Astrocyte of the cerebellum (primary cell): ENCODE measurements at regions not wholly inside any gene's neighbourhood (a gene's known extent, or its start where the extent isn't known, plus 50 kb on each side); places are given as distances from the start of the nearest gene placed in this dataset.

Experiments used
- DNase-seq: peaks from one replicate; pipeline ENCODE4 v3.0.0-alpha.2; 2011; ENCODE audit warnings: low read depth
- H3K4me3 ChIP-seq: 2 replicates; pipeline ENCODE4 v1.5.1; 2011; ENCODE audit warnings: mild to moderate bottlenecking, low read depth, low read length, moderate library complexity
- CTCF ChIP-seq: IDR thresholded peaks from 2 replicates; pipeline ENCODE4 v1.5.1; 2012; ENCODE audit warnings: low read length, low read depth, moderate library complexity, mild to moderate bottlenecking; ENCODE audit errors: missing control alignments
- in situ Hi-C: cut with HindIII; loops from 2 replicates; pipeline ENCODE4 v1.10.0; 2017; ENCODE audit warnings: low sequenced_read_pairs

- in situ Hi-C loops, result no loop called here
- TF ChIP-seq CTCF, result no peak
- no peak for DNase-seq
- H3K4me3 ChIP-seq, result no peak overlapping the region
Observed at GRCh38 chr15:97902140-97902780, 58.2 kb upstream of the ARRDC4 start.

GRCh38 chr15:97903560-97903959, 56.9 kb upstream of the ARRDC4 start:
- DNase-seq, result no peak
- H3K4me3 ChIP-seq, result no peak overlapping the region
- TF ChIP-seq CTCF, result no peak
- in situ Hi-C loops, result no loop called here

GRCh38 chr15:97903971-97904572, 56.4 kb upstream of the ARRDC4 start:
- peak; percentile 48 for DNase-seq
- in situ Hi-C loops, result no loop called here

GRCh38 chr15:97909291-97909891, 51.1 kb upstream of the ARRDC4 start:
- in situ Hi-C loops, result no loop called here
- no peak overlapping the region for H3K4me3 ChIP-seq
- TF ChIP-seq CTCF, result peak; percentile 99
- DNase-seq, result peak; percentile 42

More at GRCh38 chr15:97903971-97904572, 56.4 kb upstream of the ARRDC4 start:
- TF ChIP-seq CTCF, result peak; percentile 85
- no peak overlapping the region for H3K4me3 ChIP-seq
